Breast epithelium (tissue), 4 donors: ENCODE measurements at regions not wholly inside any gene's neighbourhood (a gene's known extent, or its start where the extent isn't known, plus 50 kb on each side); places are given as distances from the start of the nearest gene placed in this dataset.

Experiments used
- DNase-seq, 2 donors: peaks; one replicate each; pipeline ENCODE4 v3.0.0-alpha.2; 2019; ENCODE audit warnings: low spot score in 2 of 2
- H3K27ac ChIP-seq, 2 donors: fragments of 200-600 bp; sonication (generic) in 1 of 2; one replicate each; pipeline ENCODE4 v1.5.1; 2016 to 2019; ENCODE audit warnings: mild to moderate bottlenecking in 1 of 2
- H3K27me3 ChIP-seq, 2 donors: fragments of 200-600 bp; sonication (generic) in 1 of 2; one replicate each; pipeline versions ENCODE4 v1.5.1 to v1.6.0; 2017 to 2019; ENCODE audit warnings: control low read depth in 1 of 2, mild to moderate bottlenecking in 1 of 2
- H3K36me3 ChIP-seq: fragments of 200-600 bp; one replicate; pipeline ENCODE4 v1.5.1; 2019
- H3K4me1 ChIP-seq, 2 donors: fragments of 200-600 bp; sonication (generic); one replicate each; pipeline ENCODE4 v1.5.1; 2016 to 2019; ENCODE audit warnings: control low read depth in 1 of 2
- H3K4me3 ChIP-seq, 3 donors: fragments of 200-600 bp; sonication (generic); 1 replicate in 2 of 3; 2 replicates in 1 of 3; pipeline ENCODE4 v1.5.1; 2016 to 2019; ENCODE audit warnings: mild to moderate bottlenecking in 3 of 3, moderate library complexity in 2 of 3
- H3K9me3 ChIP-seq, 2 donors: fragments of 200-600 bp; sonication (generic) in 1 of 2; one replicate each; pipeline ENCODE4 v1.5.1; 2016 to 2019; ENCODE audit warnings: control low read depth in 1 of 2
- CTCF ChIP-seq, 3 donors: fragments of 450-650 bp; IDR thresholded peaks; one replicate each; pipeline ENCODE4 v1.5.1; 2016 to 2017; ENCODE audit warnings: antibody characterized with exemption in 3 of 3, mild to moderate bottlenecking in 3 of 3, moderate library complexity in 3 of 3
- POLR2A ChIP-seq: fragments of 450-650 bp; IDR thresholded peaks from one replicate; pipeline ENCODE4 v1.6.1; 2016; ENCODE audit warnings: antibody characterized with exemption, mild to moderate bottlenecking, moderate library complexity
- POLR2AphosphoS5 ChIP-seq, 3 donors: sonication (generic); formaldehyde crosslinking; IDR thresholded peaks; one replicate each; pipeline ENCODE4 v1.6.1; 2017; ENCODE audit warnings: antibody characterized with exemption in 3 of 3
- intact Hi-C: fragments of 100-400 bp; cut with DNase I; formaldehyde crosslinking; loops from one replicate; pipeline ENCODE4 v1.15.1; 2023; ENCODE audit warnings: low total_unique reads

GRCh38 chr1:87951852-87952251, 623.2 kb downstream of the LMO4 start:
- TF ChIP-seq POLR2AphosphoS5 (IDR thresholded peaks at IDR 0.05) (no peak), CTCF (IDR thresholded peaks at IDR 0.05) (no peak), POLR2A (no peak)
- Histone ChIP-seq H3K27me3 (no peaks in the 10 kb centered on the region), H3K9me3 (no peaks in the 10 kb centered on the region), H3K36me3 (no peaks in the 10 kb centered on the region), H3K4me1 (no peaks in the 10 kb centered on the region), H3K4me3 (no peak overlapping the region), H3K27ac (no peak overlapping the region)
- no peak for DNase-seq
- intact Hi-C loops, result no loop called here

DNA sequence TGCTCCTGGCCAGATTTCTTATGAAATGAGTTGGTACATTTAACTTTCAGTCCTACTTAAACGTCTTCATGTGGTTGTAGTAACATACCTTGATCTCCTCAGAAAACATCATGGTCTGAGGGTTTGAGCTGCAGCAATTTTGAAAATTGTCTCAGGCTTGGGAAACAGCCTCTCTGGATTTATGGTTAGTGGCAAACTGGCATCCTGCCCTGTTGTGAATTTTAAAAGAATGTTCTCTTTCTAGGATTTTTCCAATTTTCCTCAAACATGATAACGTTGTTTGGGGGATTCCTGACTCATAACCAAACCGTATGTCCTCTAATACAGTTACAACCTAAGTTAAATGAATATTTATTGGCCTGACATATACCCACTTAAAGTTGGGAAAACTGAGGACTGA, 624.4 kb downstream of the LMO4 start:
- no peaks in the 10 kb centered on the region for H3K36me3 ChIP-seq
- no peak for TF ChIP-seq POLR2AphosphoS5 (IDR thresholded peaks at IDR 0.05)
- TF ChIP-seq CTCF (IDR thresholded peaks at IDR 0.05), result no peak
- no peak for TF ChIP-seq POLR2A
- H3K27me3 ChIP-seq, result no peaks in the 10 kb centered on the region
- H3K4me1 ChIP-seq, result no peaks in the 10 kb centered on the region
- H3K4me3 ChIP-seq, result no peak overlapping the region
- intact Hi-C loops, result no loop called here
- no peak overlapping the region for H3K27ac ChIP-seq
- DNase-seq, result no peak
- H3K9me3 ChIP-seq, result no peaks in the 10 kb centered on the region

DNA sequence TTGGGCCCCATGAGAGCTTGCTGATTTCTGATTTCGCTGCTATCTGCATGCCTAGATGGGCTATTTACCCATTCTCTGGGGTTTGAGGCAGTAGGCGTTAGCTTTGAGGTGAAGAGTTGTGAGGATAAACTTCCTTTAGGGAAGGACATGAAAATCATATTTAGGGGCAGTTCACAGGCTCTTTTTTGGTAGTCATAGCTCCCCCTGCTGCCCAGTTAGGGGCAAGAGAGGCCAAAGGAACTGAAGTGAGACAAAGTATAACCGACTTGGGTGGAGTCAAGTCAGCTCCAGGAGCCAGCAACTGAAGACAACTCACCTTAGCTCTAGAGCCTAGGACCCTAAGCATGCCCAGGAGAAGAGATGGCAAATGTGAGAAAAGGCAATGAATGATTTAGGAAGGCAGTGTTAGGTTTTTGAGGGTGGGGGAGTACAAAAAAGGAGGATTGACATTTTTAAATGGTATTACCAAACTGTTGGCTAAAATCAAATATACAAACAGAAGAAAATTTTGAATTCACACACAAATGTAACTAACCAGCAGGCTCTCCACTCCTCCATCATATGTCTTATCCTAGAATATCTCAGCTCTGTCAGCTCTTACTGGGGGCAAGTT, 625.2 kb downstream of the LMO4 start:
- H3K9me3 ChIP-seq, result no peaks in the 10 kb centered on the region
- no peaks in the 10 kb centered on the region for H3K36me3 ChIP-seq
- peak; percentile 39 to 62 for DNase-seq
- H3K27ac ChIP-seq, result no peak overlapping the region
- intact Hi-C loops, result no loop called here
- no peaks in the 10 kb centered on the region for H3K27me3 ChIP-seq
- no peaks in the 10 kb centered on the region for H3K4me1 ChIP-seq
- H3K4me3 ChIP-seq, result no peak overlapping the region
- TF ChIP-seq CTCF (IDR thresholded peaks at IDR 0.05) (peak; percentile 44 to 73 (median 65)), POLR2A (no peak)

DNA sequence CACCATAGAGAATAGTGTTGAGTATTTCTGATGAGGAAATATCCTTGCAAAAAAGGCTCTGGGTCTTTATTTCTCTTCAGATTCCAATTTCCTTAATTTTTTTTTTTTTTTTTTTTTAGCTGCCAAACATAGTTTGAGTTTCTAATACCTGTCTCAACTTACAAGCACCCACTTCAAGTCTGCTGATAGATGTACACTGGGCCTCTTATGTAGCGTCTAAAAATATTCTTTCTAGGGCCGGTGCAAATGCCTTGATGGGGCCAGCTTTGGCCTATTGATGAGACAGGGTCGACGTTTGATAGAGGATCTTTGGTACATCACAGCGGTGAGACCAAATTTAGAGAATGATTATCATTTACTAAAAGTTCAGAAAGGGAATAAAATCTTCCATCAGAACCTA, 626.4 kb downstream of the LMO4 start:
- intact Hi-C loops, result no loop called here
- no peaks in the 10 kb centered on the region for H3K9me3 ChIP-seq
- TF ChIP-seq POLR2A (no peak), CTCF (IDR thresholded peaks at IDR 0.05) (no peak), POLR2AphosphoS5 (IDR thresholded peaks at IDR 0.05) (no peak)
- DNase-seq, result no peak
- no peak overlapping the region for H3K4me3 ChIP-seq
- H3K36me3 ChIP-seq, result no peaks in the 10 kb centered on the region
- no peaks in the 10 kb centered on the region for H3K4me1 ChIP-seq
- H3K27ac ChIP-seq, result no peak overlapping the region
- H3K27me3 ChIP-seq, result no peaks in the 10 kb centered on the region

DNA sequence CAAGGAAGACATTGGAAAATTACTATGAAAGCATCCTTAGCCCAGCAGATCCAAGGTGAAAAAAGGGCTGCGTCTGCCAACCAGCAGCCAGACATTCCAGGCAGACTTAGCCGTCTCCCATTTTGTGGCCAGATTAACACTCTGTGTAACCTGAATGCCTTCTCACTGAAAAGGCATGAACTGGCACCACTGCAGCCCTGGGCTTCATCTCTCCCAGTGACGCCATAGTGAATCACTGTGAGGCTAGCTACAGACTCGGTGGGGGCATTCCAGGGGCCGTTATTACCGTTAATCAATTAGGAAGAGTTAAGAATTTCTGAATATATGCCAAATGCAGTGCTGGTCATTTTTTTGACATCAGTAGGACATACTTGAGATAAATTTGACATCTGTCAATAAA, 627.4 kb downstream of the LMO4 start:
- H3K9me3 ChIP-seq, result no peaks in the 10 kb centered on the region
- DNase-seq, result no peak
- H3K4me1 ChIP-seq, result no peaks in the 10 kb centered on the region
- H3K27ac ChIP-seq, result no peak overlapping the region
- TF ChIP-seq CTCF (IDR thresholded peaks at IDR 0.05) (no peak), POLR2A (no peak), POLR2AphosphoS5 (IDR thresholded peaks at IDR 0.05) (no peak)
- no peaks in the 10 kb centered on the region for H3K36me3 ChIP-seq
- intact Hi-C loops, result no loop called here
- no peaks in the 10 kb centered on the region for H3K27me3 ChIP-seq
- H3K4me3 ChIP-seq, result no peak overlapping the region
